ENCODE measurements at regions not wholly inside any gene's neighbourhood (a gene's known extent, or its start where the extent isn't known, plus 50 kb on each side); places are given as distances from the start of the nearest gene placed in this dataset.

DNA sequence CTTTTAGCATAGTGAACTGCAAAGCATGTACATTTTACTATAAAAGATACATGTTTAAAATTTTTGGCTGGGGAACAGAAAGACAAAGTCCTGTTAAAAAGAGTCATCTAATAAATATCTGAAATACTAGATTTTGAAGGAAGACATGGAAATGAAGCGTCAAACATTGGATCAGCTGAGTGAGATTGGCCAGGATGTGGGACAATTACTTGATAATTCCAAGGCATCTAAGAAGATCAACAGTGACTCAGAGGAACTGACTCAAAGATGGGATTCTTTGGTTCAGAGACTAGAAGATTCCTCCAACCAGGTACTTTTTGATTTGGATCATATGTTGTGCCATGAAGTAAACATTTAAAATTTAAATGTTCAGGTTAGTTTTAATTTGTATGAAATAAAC is 162.3 kb downstream of the UTRN start:
- TF ChIP-seq EZH2phosphoT487 (IDR thresholded peaks at IDR 0.05; ENCODE audit: low read length) (no peak), EZH2 (optimal IDR thresholded peaks at IDR 0.05; ENCODE audit: low read depth, low read length) (no peak)
- TF ChIP-seq, protein P1, sequence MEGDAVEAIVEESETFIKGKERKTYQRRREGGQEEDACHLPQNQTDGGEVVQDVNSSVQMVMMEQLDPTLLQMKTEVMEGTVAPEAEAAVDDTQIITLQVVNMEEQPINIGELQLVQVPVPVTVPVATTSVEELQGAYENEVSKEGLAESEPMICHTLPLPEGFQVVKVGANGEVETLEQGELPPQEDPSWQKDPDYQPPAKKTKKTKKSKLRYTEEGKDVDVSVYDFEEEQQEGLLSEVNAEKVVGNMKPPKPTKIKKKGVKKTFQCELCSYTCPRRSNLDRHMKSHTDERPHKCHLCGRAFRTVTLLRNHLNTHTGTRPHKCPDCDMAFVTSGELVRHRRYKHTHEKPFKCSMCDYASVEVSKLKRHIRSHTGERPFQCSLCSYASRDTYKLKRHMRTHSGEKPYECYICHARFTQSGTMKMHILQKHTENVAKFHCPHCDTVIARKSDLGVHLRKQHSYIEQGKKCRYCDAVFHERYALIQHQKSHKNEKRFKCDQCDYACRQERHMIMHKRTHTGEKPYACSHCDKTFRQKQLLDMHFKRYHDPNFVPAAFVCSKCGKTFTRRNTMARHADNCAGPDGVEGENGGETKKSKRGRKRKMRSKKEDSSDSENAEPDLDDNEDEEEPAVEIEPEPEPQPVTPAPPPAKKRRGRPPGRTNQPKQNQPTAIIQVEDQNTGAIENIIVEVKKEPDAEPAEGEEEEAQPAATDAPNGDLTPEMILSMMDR (IDR thresholded peaks at IDR 0.05; ENCODE audit: low read length), result no peak
